ES-I3 (cell line): ENCODE measurements at regions not wholly inside any gene's neighbourhood (a gene's known extent, or its start where the extent isn't known, plus 50 kb on each side); places are given as distances from the start of the nearest gene placed in this dataset.
"Not testable (repeated sequence)": the region's sequence is repeated elsewhere in the genome, so short reads cannot be mapped to it uniquely, and the experiment has no call there.

Experiments
- H3K36me3 ChIP-seq: 2 replicates; pipeline ENCODE4 v1.6.1; 2013; ENCODE audit warnings: mild to moderate bottlenecking, low read length, control low read depth, moderate library complexity; ENCODE audit not compliant: insufficient read depth
- H3K4me1 ChIP-seq: 2 replicates; pipeline ENCODE4 v1.6.1; 2013; ENCODE audit warnings: mild to moderate bottlenecking, control low read depth, low read length; ENCODE audit not compliant: insufficient read depth
- H3K9ac ChIP-seq: 2 replicates; pipeline ENCODE4 v1.6.1; 2013; ENCODE audit warnings: low read depth, mild to moderate bottlenecking, low read length, moderate library complexity
- H3K9me3 ChIP-seq: 2 replicates; pipeline ENCODE4 v1.6.1; 2013; ENCODE audit warnings: mild to moderate bottlenecking, low read length, moderate library complexity; ENCODE audit not compliant: control insufficient read depth, insufficient read depth

DNA sequence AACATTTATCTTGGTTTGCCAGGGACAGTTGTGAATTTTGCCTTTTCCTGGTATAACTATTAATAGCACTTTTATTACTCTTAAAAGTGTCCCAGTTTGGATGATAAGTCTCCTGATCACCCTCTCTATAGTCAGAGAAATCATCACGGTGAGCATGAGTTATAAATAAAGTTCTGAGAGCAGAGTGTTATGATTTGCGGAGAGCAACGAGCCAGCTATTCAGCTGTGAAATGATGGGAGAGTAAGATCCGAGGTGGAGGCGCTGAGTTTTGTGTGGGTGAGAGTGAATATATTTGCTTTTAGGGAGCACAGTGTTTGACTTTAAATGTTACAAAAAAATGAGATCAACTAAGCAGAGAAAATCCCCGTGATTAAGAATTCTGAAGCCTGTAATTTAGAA lies 179.6 kb downstream of the DSC3 start:
- Histone ChIP-seq H3K36me3 (no peaks in the 10 kb centered on the region), H3K9ac (no peak overlapping the region), H3K9me3 (no peaks in the 10 kb centered on the region), H3K4me1 (no peaks in the 10 kb centered on the region)

DNA sequence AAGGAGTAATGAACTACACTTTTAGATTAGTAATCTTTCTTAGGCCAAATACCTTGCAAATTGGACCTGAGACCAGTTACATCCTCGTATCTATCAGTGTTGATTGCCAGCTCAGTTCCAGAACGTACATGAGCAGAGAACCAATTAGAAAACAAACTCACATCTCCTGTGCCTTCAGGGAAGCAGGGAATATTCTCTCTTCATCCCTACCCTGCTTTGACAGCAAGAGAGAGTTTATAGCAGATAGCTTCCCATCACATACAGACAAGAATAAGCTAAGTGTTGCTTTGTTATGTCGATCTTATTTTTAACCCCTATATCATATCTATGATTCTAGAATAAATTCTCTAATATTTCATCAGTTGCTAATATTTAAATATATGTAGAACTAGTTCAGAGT lies 181.8 kb downstream of the DSC3 start:
- no peaks in the 10 kb centered on the region for H3K36me3 ChIP-seq
- H3K9ac ChIP-seq: no peak overlapping the region
- no peaks in the 10 kb centered on the region for H3K9me3 ChIP-seq
- no peaks in the 10 kb centered on the region for H3K4me1 ChIP-seq

DNA sequence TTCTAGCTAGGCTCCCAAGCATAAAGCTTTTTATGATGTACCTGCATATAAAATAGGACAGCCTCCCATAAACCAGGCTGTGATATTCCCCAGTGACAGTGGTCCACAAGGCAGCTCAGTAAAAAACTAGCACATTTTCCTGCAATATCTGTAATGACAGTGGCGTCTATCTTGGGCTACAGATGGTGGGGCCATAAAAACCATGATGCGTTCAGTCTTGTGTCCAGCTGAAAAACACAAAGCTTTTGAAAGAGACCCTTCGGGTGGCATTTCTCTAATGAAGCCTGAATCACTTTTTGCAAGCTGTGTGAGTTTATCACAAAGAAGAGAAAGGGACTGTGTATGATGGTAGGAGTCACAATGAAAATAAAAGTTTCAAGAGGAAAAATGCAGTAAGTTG lies 183.5 kb downstream of the DSC3 start:
- Histone ChIP-seq H3K9ac (no peak overlapping the region), H3K36me3 (no peaks in the 10 kb centered on the region), H3K9me3 (no peaks in the 10 kb centered on the region), H3K4me1 (no peaks in the 10 kb centered on the region)

DNA sequence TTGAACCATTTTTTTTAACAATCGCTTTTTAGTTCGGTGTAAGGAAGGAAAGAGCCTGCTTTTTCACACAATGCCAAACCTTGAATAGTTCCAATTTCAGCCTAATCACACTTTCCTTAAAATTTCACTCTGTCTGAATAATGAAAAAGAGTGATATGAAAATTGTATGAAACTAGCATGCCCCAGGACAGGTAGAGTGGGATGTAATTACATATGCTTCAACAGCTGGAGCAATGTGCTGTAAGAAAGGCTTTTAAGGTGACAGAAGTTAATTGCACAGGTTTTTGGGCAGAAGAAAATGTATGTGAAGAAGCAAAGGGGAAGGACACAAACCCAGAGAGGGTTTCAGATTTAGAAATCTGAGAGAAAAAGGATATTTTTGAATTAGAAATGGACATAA lies 184.0 kb downstream of the DSC3 start:
- Histone ChIP-seq H3K9ac (no peak overlapping the region), H3K36me3 (no peaks in the 10 kb centered on the region), H3K9me3 (no peaks in the 10 kb centered on the region), H3K4me1 (no peaks in the 10 kb centered on the region)

DNA sequence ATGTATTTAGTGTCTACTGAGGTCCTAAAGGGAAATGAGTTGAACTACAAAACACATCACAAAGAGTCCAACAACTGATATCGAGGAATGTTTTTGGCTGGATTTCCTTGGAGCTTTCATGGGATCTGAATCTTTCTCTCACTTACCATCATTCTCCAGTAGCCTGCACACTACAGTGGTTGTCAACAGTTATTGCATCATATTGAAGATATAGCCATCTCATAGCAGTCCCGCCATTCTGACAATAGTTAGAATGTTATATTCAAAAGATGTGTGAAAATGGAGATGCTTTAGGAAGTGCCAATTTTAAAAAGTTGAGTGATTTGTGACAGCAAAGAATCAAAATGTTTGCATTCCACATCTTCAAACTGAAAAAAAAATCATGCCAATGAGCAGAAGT lies 186.8 kb downstream of the DSC3 start:
- Histone ChIP-seq H3K9ac (no peak overlapping the region), H3K36me3 (no peaks in the 10 kb centered on the region), H3K9me3 (0 out of 2 replicates have a peak, but pooled peaks cover under 1% of the 10 kb centered on the region), H3K4me1 (no peaks in the 10 kb centered on the region)

DNA sequence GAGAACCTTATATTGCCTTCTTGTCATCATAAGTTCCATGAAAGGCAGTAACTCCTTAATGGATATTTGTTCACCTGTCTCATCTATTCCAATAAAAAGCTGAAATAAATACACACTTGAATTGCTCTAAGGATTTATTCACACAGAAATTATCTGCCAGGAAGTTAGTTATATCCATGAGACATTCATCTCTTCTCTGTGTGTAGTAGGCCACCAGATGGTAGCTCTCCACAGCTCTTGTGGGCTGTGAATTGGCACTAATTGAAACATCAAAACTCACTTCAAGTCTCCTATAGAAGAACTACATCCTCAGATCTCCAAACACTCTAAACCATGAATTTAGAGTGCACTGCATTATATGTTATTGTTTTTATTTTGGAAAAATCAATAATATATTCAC lies 189.6 kb downstream of the DSC3 start:
- no peak overlapping the region for H3K9ac ChIP-seq
- no peaks in the 10 kb centered on the region for H3K4me1 ChIP-seq
- H3K9me3 ChIP-seq: peaks cover 4% of the 10 kb centered on the region; the same call in 1 of the 2 replicates
- H3K36me3 ChIP-seq: no peaks in the 10 kb centered on the region

DNA sequence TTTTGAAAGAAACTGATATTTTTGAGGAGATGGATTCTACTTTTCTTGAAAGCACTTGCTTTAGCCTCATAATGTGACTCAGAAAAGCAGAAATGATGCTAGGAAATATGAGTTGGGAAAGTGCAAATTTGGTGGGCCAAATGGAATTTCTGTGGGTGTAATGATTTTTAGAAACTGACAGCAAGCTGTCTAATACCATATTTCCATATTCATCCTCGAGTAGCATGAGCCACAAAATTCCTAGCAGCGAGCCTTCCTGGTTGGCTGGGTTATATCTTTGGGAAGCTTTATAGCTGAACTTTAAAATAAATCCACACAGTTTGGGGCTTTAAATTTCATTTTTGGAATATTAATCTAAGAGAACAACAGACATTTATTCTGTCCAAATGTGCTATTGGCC lies 190.0 kb downstream of the DSC3 start:
- Histone ChIP-seq H3K4me1 (no peaks in the 10 kb centered on the region), H3K9me3 (peaks cover 4% of the 10 kb centered on the region; the same call in 1 of the 2 replicates), H3K9ac (no peak overlapping the region), H3K36me3 (no peaks in the 10 kb centered on the region)

DNA sequence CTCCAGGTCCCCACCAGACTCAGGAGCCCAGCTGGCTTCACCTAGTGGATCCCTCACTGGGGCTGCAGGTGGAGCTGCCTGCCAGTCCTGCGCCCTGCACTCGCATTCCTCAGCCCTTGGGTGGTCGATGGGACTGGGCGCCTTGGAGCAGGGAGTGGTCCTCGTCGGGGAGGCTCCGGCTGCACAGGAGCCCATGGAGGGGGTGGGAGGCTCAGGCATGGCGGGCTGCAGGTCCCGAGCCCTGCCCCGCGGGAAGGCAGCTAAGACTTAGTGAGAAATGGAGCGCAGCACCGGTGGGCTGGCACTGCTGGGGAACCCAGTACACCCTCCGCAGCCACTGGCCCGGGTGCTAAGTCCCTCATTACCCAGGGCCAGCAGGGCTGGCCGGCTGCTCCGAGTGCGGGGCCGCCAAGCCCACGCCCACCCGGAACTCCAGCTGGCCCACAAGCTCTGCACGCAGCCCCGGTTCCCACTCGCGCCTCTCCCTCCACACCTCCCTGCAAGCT lies 203.4 kb downstream of the DSC3 start:
- H3K36me3 ChIP-seq, H3K4me1 ChIP-seq: not testable (repeated sequence)

DNA sequence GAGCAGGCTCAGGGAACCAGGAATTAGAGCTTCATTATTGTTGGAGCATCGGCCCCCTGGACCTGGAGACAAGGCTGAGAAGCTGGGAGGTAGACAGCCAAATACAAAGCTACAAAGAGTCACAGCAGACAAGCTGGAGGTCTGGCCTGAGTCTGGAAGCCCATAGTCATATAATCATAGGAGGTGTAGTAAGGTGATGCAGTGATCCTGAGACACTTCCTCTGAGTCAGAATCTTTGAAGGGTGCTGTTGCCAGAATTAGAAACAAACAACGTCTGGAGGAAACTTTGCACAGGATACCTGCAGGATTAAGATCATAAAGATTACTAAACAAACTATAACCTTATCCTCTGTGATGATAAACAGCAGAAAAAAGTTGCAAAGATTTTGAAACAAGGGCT lies 213.8 kb downstream of the DSC3 start:
- no peaks in the 10 kb centered on the region for H3K36me3 ChIP-seq
- H3K4me1 ChIP-seq: no peaks in the 10 kb centered on the region
- H3K9ac ChIP-seq: no peak overlapping the region
- H3K9me3 ChIP-seq: no peaks in the 10 kb centered on the region

More for the DNA sequence above, 203.4 kb downstream of the DSC3 start:
- not testable (repeated sequence) for H3K9ac ChIP-seq, H3K9me3 ChIP-seq

DNA sequence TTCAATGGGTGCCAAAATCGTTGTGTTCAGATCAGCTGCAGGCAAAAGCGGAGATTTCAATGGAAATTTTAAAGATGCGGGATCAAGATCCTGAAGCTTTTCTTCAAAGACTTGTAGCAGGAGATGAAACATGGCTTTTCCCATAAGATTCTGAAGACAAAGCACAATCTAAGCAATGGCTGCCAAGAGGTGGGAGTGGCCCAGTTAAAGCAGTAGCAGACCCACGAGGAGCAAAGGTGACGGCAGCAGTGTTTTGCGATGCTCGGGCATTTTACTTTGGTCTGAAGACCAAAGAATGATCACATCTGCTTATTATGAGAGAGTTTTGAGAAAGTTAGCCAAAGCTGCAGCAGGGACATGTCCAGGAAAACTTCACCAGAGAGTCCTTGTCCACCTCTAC lies 222.9 kb downstream of the DSC3 start:
- Histone ChIP-seq H3K9me3 (no peaks in the 10 kb centered on the region; the same call in 1 of the 2 replicates), H3K4me1 (no peaks in the 10 kb centered on the region), H3K9ac (no peak overlapping the region), H3K36me3 (no peaks in the 10 kb centered on the region)

DNA sequence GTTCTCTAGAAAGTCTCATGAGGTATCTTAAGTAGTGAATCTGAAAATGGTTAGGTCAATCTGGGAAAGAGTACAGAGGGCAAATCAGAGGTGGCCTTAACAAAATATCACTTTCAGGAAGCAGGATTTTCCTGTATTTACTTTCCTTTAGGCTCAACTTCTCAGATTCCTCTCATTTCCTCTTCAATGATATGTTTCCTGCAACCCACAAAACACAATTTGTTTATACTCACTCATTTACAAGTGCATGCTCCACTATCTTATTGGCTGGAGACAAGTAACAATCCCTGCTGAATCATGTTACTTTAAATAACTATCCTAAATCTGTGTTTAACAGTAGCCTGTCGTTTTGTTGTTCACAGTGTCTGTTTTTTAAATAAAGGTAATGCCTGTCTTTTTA lies 228.1 kb downstream of the DSC3 start:
- Histone ChIP-seq H3K4me1 (no peaks in the 10 kb centered on the region), H3K36me3 (no peaks in the 10 kb centered on the region), H3K9me3 (no peaks in the 10 kb centered on the region; the same call in 1 of the 2 replicates), H3K9ac (no peak overlapping the region)

DNA sequence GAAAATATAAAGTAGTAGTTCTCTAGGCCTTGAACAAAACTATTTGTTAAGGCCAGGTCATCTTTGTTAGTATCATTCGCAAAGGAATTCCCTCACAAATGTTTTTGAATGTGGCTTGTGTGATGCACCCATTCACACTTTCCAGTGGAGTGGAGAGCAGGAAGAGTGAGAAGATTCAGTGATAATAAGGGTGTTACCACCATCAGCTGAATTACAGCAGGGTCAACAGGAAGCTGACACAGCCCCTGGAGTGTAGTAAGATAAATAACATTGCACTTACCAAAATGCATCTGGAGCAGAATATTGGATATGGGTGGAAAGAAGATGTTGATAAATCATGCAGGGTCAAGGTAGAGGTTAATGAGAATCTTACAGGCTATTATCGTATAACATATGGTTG lies 231.0 kb downstream of the DSC3 start:
- H3K9ac ChIP-seq: no peak overlapping the region
- no peaks in the 10 kb centered on the region; the same call in 1 of the 2 replicates for H3K9me3 ChIP-seq
- H3K36me3 ChIP-seq: no peaks in the 10 kb centered on the region
- H3K4me1 ChIP-seq: no peaks in the 10 kb centered on the region

DNA sequence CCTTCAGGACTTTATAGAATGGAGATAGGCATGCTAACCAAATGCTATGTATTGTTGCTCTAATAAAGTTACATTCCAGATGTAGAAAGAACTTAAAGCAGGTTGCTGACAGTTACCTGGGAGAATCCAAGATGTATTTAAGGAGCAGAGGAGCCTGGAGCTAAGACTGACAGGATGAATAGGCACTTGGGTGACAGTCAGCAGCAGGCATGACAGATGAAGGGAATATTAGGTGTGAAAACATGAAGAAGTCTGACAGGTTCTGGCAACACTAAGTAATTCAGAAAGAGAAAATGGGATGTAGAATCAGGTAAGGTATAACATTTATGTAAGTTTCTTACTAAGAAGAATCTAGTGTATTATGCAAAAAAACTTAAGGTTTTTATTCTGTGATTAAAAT lies 232.0 kb downstream of the DSC3 start:
- Histone ChIP-seq H3K9me3 (no peaks in the 10 kb centered on the region), H3K9ac (no peak overlapping the region), H3K36me3 (no peaks in the 10 kb centered on the region; the same call in 1 of the 2 replicates), H3K4me1 (no peaks in the 10 kb centered on the region)

DNA sequence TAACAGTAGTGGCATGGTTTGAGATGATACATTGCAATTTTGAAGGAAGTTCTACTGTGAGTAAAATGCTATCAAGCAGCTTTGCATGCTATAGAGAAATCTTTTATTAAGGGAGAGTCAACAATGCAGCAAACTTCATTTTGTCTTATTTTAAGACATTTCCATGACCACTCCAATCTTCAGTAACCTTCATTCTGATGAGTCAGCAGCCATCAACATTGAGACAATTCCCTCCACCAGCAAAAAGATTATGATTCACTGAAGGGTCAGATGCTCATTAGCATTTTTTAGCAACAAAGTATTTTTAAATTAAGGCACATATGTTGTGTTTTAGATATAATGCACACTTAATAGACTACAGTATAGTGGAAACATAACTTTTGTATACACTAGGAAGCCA lies 235.7 kb downstream of the DSC3 start:
- Histone ChIP-seq H3K9ac (no peak overlapping the region), H3K36me3 (no peaks in the 10 kb centered on the region; the same call in 1 of the 2 replicates), H3K9me3 (no peaks in the 10 kb centered on the region), H3K4me1 (no peaks in the 10 kb centered on the region)

DNA sequence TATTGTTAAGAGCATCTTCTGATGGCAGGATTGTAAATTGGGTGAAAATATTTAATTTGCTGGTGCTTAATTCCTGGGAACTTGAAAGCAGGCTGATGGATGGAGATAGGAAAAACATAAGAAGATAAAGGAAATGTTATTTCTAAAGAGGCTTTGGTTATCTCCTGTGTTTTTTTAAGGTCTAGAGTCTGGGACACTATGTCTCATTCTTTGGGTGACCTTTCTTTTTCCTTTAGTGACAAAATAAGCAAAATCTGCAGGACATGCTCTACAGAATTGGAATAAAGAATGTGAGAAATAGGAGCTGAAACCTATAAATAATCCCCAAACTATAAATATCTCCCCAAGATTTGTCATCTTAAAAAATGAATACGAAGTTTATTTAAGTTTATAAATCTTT lies 241.7 kb downstream of the DSC3 start:
- no peaks in the 10 kb centered on the region for H3K9me3 ChIP-seq
- no peaks in the 10 kb centered on the region; the same call in 1 of the 2 replicates for H3K36me3 ChIP-seq
- H3K9ac ChIP-seq: no peak overlapping the region
- H3K4me1 ChIP-seq: no peaks in the 10 kb centered on the region

DNA sequence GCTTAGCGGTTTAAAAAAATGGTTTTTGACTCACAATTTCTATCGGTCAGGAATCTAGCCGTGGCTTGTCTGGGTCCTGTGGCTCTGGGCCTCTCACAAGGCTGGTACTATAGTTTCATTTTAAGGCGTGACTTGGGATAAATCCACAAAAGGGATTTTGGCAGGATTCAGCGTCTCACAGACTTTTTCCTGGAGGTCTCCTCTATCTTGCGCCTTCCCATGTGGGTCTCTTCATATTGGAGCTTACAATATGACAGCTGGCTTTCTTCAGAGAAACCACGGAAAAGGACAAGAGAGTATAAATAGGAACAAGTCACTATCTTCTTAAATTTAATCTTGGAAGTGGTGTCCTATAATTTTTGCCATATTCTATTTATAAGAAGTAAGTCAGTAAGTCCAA lies 250.5 kb downstream of the DSC3 start:
- no peaks in the 10 kb centered on the region for H3K9me3 ChIP-seq
- no peak overlapping the region for H3K9ac ChIP-seq
- no peaks in the 10 kb centered on the region for H3K36me3 ChIP-seq
- no peaks in the 10 kb centered on the region; the same call in 1 of the 2 replicates for H3K4me1 ChIP-seq
